ENCODE measurements at regions not wholly inside any gene's neighbourhood (a gene's known extent, or its start where the extent isn't known, plus 50 kb on each side); places are given as distances from the start of the nearest gene placed in this dataset.

DNA sequence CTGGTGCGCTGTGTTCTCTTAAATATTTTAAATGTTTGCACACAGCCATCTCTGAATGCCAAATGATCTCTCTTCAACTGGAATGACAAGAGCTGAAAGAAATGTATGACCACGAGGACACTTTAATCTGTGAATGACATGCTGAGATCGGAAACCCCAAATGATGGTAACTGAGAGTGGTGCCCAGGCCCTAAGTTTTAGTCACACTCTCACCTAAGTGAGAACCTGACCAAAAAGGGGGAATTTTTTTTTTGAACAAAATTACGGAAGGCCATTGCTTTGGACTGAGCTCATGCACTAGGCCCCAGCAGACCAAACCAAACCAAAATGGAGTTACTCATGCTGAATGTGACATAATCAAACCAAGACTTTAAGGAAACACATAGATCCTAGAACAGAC, 167.1 kb upstream of the TUT7 start:
- Histone ChIP-seq H3K36me3 (replicated peaks in 1 of 2; ENCODE audit: control insufficient read depth in 1 of 2, insufficient read depth in 2 of 2, low read length in 2 of 2) (no peaks in the 10 kb centered on the region), H3K27ac (ENCODE audit: low read depth in 1 of 2, low read length in 2 of 2) (no peak overlapping the region), H2AFZ (ENCODE audit: insufficient read depth, low read depth, low read length, poor library complexity, severe bottlenecking) (no peak overlapping the region), H3K79me2 (ENCODE audit: insufficient read depth, low read length) (no peaks in the 10 kb centered on the region), H3K27me3 (ENCODE audit: control insufficient read depth in 2 of 2, insufficient read depth in 2 of 2, low read length in 2 of 2) (no peaks in the 10 kb centered on the region), H3K4me3 (replicated peaks in 1 of 3; ENCODE audit: low read depth in 2 of 3, low read length in 3 of 3) (no peak overlapping the region), H4K20me1 (ENCODE audit: insufficient read depth, low read length) (no peaks in the 10 kb centered on the region), H3K4me2 (replicated peaks; ENCODE audit: extremely low read depth, low read length, poor library complexity, severe bottlenecking) (no peak overlapping the region), H3K4me1 (ENCODE audit: control insufficient read depth in 1 of 2, insufficient read depth in 2 of 2, low read length in 2 of 2) (no peaks in the 10 kb centered on the region), H3K9ac (ENCODE audit: insufficient read depth, low read length, poor library complexity, severe bottlenecking) (no peak overlapping the region), H3K9me3 (replicated peaks in 1 of 2; ENCODE audit: control insufficient read depth in 1 of 2, insufficient read depth in 1 of 2, low read length in 2 of 2) (no peaks in the 10 kb centered on the region)
- TF ChIP-seq CTCF (IDR thresholded peaks at IDR 0.05) = no peak
- DNase-seq = no peak
- 90% methylated on average over 2 of the region's 4 CpGs for WGBS (ENCODE audit: insufficient coverage)
- peaks cover 0 to 11% (median 3%) of the 10 kb centered on the region in 3 donors for H3K27me3 Mint-ChIP-seq (ENCODE audit: low read depth in 3 of 3)
- H3K36me3 Mint-ChIP-seq = no peaks in the 10 kb centered on the region
- H3K4me1 Mint-ChIP-seq = no peaks in the 10 kb centered on the region
- intact Hi-C loops (cut with micrococcal nuclease) = no loop called here
- no peak overlapping the region for H3K4me3 Mint-ChIP-seq
- no peak overlapping the region for H3K27ac Mint-ChIP-seq
- H3K9me3 Mint-ChIP-seq = peaks cover 0 to 10% (median 0%) of the 10 kb centered on the region in 7 donors

DNA sequence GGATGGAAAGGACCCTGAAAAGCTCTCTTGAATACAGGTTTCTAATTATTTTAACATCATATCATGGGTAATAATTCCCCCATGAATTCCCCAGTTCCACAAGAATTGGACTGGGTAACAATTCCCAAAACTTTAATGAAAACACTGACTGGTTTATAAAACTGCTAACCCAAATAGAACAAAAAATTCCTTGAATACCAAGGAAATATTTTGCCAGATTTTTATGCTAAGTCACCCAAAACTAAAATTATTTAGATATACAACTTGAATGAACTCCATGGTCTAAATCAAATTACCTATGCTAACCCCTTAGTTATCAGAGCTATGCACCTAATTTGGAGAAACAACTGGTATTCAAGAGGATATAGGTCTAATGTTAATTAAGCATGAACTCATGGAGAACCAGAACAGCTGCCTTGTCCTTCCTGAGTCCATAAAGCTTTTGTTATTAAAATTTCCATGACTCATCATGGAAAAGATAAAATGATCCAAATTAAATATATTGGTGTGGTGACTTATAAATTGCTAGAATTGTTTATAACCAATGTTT, 164.9 kb upstream of the TUT7 start:
- Histone ChIP-seq H3K79me2 (ENCODE audit: insufficient read depth, low read length) (no peaks in the 10 kb centered on the region), H3K36me3 (replicated peaks in 1 of 2; ENCODE audit: control insufficient read depth in 1 of 2, insufficient read depth in 2 of 2, low read length in 2 of 2) (no peaks in the 10 kb centered on the region), H3K9me3 (replicated peaks in 1 of 2; ENCODE audit: control insufficient read depth in 1 of 2, insufficient read depth in 1 of 2, low read length in 2 of 2) (no peaks in the 10 kb centered on the region), H3K9ac (ENCODE audit: insufficient read depth, low read length, poor library complexity, severe bottlenecking) (no peak overlapping the region), H3K4me1 (ENCODE audit: control insufficient read depth in 1 of 2, insufficient read depth in 2 of 2, low read length in 2 of 2) (no peaks in the 10 kb centered on the region), H2AFZ (ENCODE audit: insufficient read depth, low read depth, low read length, poor library complexity, severe bottlenecking) (no peak overlapping the region), H3K27ac (ENCODE audit: low read depth in 1 of 2, low read length in 2 of 2) (no peak overlapping the region), H3K4me2 (replicated peaks; ENCODE audit: extremely low read depth, low read length, poor library complexity, severe bottlenecking) (no peak overlapping the region), H3K4me3 (replicated peaks in 1 of 3; ENCODE audit: low read depth in 2 of 3, low read length in 3 of 3) (no peak overlapping the region), H4K20me1 (ENCODE audit: insufficient read depth, low read length) (no peaks in the 10 kb centered on the region), H3K27me3 (ENCODE audit: control insufficient read depth in 2 of 2, insufficient read depth in 2 of 2, low read length in 2 of 2) (no peaks in the 10 kb centered on the region)
- DNase-seq = no peak
- Mint-ChIP-seq H3K27ac (no peak overlapping the region), H3K9me3 (no peaks in the 10 kb centered on the region), H3K4me3 (no peak overlapping the region), H3K4me1 (no peaks in the 10 kb centered on the region), H3K36me3 (no peaks in the 10 kb centered on the region), H3K27me3 (ENCODE audit: low read depth in 3 of 3) (peaks cover 0 to 5% (median 3%) of the 10 kb centered on the region in 3 donors)
- intact Hi-C loops (cut with micrococcal nuclease) = no loop called here
- TF ChIP-seq CTCF (IDR thresholded peaks at IDR 0.05) = no peak

Measured in CD14-positive monocyte (primary cell).